CD4-positive, alpha-beta T cell treated with Interleukin-15 for 1 hour (primary cell): ENCODE measurements at regions not wholly inside any gene's neighbourhood (a gene's known extent, or its start where the extent isn't known, plus 50 kb on each side); places are given as distances from the start of the nearest gene placed in this dataset.
A peak's percentile ranks its signal among the peaks of the same experiment; 100 is the strongest.

Experiments used
- DNase-seq: peaks from one replicate; pipeline ENCODE4 v3.0.0-alpha.2; 2020

GRCh38 chr5:171659896-171660295 lies 125.7 kb upstream of the SMIM23 start:
- DNase-seq = no peak

- DNase-seq = no peak
Measured at GRCh38 chr5:171660434-171660833, 125.2 kb upstream of the SMIM23 start.

GRCh38 chr5:171661143-171661542 lies 124.5 kb upstream of the SMIM23 start:
- DNase-seq = no peak

- DNase-seq = no peak
Measured at GRCh38 chr5:171663311-171664085, 122.1 kb upstream of the SMIM23 start.

GRCh38 chr5:171664489-171664888 lies 121.1 kb upstream of the SMIM23 start:
- DNase-seq = no peak

GRCh38 chr5:171666815-171667214 lies 118.8 kb upstream of the SMIM23 start:
- DNase-seq = no peak

GRCh38 chr5:171667341-171668096 lies 118.1 kb upstream of the SMIM23 start:
- no peak for DNase-seq

- no peak for DNase-seq
Measured at GRCh38 chr5:171668097-171668412, 117.6 kb upstream of the SMIM23 start.

- DNase-seq = no peak
Measured at GRCh38 chr5:171669571-171669970, 116.0 kb upstream of the SMIM23 start.

GRCh38 chr5:171672556-171672955 lies 113.1 kb upstream of the SMIM23 start:
- DNase-seq = no peak

- DNase-seq = no peak
Measured at GRCh38 chr5:171673328-171673727, 112.3 kb upstream of the SMIM23 start.

- no peak for DNase-seq
Measured at GRCh38 chr5:171673840-171674239, 111.8 kb upstream of the SMIM23 start.

- no peak for DNase-seq
Measured at GRCh38 chr5:171675511-171675910, 110.1 kb upstream of the SMIM23 start.

GRCh38 chr5:171676286-171676944 lies 109.2 kb upstream of the SMIM23 start:
- peak; percentile 50 for DNase-seq

- no peak for DNase-seq
Measured at GRCh38 chr5:171678646-171679045, 107.0 kb upstream of the SMIM23 start.

GRCh38 chr5:171680485-171680884 lies 105.1 kb upstream of the SMIM23 start:
- DNase-seq = no peak

- DNase-seq = no peak
Measured at GRCh38 chr5:171681061-171681460, 104.6 kb upstream of the SMIM23 start.

GRCh38 chr5:171681677-171682076 lies 103.9 kb upstream of the SMIM23 start:
- DNase-seq = no peak

- DNase-seq = no peak
Measured at GRCh38 chr5:171682801-171683200, 102.8 kb upstream of the SMIM23 start.

GRCh38 chr5:171684169-171684568 lies 101.4 kb upstream of the SMIM23 start:
- no peak for DNase-seq

GRCh38 chr5:171688696-171689495 lies 96.7 kb upstream of the SMIM23 start:
- DNase-seq = no peak

GRCh38 chr5:171689853-171690417 lies 95.7 kb upstream of the SMIM23 start:
- DNase-seq = no peak

GRCh38 chr5:171692107-171692506 lies 93.5 kb upstream of the SMIM23 start:
- no peak for DNase-seq
